ENCODE measurements at regions not wholly inside any gene's neighbourhood (a gene's known extent, or its start where the extent isn't known, plus 50 kb on each side); places are given as distances from the start of the nearest gene placed in this dataset.

- TF ChIP-seq POLR2AphosphoS5 (IDR thresholded peaks at IDR 0.05; ENCODE audit: borderline replicate concordance, low read depth, low read length) (no peak), EZH2 (IDR thresholded peaks at IDR 0.05) (no peak), FOXP2 (optimal IDR thresholded peaks at IDR 0.05; ENCODE audit: control extremely low read depth, extremely low read length, insufficient read depth) (no peak)
These were observed 422.2 kb downstream of the MTX2 start for GRCh38 chr2:176691471-176691870.
